ENCODE measurements at regions not wholly inside any gene's neighbourhood (a gene's known extent, or its start where the extent isn't known, plus 50 kb on each side); places are given as distances from the start of the nearest gene placed in this dataset.

DNA sequence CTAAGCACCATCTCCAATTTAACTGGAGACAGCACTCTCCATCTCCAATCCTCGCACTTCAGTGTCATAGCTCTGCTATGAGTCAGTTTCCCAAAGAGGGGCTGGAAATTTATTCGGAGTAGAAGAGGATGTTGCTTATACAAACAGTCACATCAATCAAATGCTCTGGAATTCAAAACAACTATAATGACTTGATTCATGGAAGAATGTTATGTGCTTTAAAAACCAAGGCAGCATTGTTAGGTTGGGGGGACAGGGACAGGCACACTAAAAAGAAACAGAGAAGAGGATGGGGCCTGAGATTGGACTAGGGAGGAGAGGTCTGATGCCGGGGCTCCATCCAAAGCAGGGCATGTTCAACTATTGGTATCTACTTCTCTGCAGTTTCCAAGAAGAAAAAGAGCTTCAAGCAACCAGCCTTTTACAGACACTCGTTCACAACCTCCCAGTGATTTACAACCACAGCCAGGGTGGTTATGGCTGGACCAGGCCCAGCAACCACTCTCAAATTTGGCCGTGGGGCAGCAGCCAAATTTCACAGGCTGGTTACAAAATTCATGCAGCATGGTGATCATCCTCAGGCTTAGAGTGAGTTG, 117.5 kb upstream of the ZNF366 start:
- peak overlapping the region in 3 of 4 donors; percentile 14 to 34 (median 30) for H3K27ac ChIP-seq (replicated peaks in 1 of 4)
- DNase-seq (ENCODE audit: extremely low spot score) = peak; percentile 66
- TF ChIP-seq POLR2AphosphoS5 (IDR thresholded peaks at IDR 0.05) (no peak), POLR2A (IDR thresholded peaks at IDR 0.05; ENCODE audit: low read depth) (no peak)
- TF ChIP-seq, protein P1, sequence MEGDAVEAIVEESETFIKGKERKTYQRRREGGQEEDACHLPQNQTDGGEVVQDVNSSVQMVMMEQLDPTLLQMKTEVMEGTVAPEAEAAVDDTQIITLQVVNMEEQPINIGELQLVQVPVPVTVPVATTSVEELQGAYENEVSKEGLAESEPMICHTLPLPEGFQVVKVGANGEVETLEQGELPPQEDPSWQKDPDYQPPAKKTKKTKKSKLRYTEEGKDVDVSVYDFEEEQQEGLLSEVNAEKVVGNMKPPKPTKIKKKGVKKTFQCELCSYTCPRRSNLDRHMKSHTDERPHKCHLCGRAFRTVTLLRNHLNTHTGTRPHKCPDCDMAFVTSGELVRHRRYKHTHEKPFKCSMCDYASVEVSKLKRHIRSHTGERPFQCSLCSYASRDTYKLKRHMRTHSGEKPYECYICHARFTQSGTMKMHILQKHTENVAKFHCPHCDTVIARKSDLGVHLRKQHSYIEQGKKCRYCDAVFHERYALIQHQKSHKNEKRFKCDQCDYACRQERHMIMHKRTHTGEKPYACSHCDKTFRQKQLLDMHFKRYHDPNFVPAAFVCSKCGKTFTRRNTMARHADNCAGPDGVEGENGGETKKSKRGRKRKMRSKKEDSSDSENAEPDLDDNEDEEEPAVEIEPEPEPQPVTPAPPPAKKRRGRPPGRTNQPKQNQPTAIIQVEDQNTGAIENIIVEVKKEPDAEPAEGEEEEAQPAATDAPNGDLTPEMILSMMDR (IDR thresholded peaks at IDR 0.05) = no peak
- no peaks in the 10 kb centered on the region for H3K27me3 ChIP-seq
- H3K4me1 ChIP-seq = peaks cover 10 to 20% (median 13%) of the 10 kb centered on the region in 4 donors
- no peak overlapping the region for H3K4me3 ChIP-seq
- no peaks in the 10 kb centered on the region for H3K9me3 ChIP-seq
- H3K36me3 ChIP-seq = no peaks in the 10 kb centered on the region
- WGBS = 31% methylated on average over 5 of the region's 5 CpGs
- intact Hi-C loops (cut with DNase I) = no loop called here

DNA sequence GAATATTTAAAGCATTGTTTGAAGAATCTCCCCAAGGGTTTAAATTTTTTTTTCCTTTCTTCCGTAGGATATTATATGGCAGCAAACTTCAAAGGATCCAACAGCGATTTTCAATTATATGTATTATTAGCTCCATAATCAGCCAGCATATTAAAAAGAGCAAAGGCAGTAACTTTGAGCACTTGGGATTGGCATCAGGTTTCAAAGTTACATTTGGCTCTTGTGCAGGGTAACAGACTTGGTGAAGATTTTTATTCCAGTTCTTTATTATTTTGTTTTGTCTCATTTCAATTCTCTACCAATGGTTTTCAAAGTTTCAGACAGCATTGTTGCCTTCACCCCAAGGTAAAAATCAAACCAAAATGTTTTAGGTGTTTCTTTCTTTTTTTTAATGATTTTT, 116.7 kb upstream of the ZNF366 start:
- Histone ChIP-seq H3K27ac (replicated peaks in 1 of 4) (no peak overlapping the region), H3K9me3 (no peaks in the 10 kb centered on the region), H3K27me3 (no peaks in the 10 kb centered on the region), H3K4me1 (peaks cover 10 to 16% (median 13%) of the 10 kb centered on the region in 4 donors), H3K4me3 (no peak overlapping the region), H3K36me3 (no peaks in the 10 kb centered on the region)
- DNase-seq (ENCODE audit: extremely low spot score) = no peak
- intact Hi-C loops (cut with DNase I) = no loop called here
- TF ChIP-seq, protein P1 (IDR thresholded peaks at IDR 0.05) = no peak
- TF ChIP-seq EP300 (IDR thresholded peaks at IDR 0.05) (no peak), POLR2A (IDR thresholded peaks at IDR 0.05; ENCODE audit: low read depth) (no peak), POLR2AphosphoS5 (IDR thresholded peaks at IDR 0.05) (no peak)
- WGBS = 85% methylated on average over 2 of the region's 2 CpGs

DNA sequence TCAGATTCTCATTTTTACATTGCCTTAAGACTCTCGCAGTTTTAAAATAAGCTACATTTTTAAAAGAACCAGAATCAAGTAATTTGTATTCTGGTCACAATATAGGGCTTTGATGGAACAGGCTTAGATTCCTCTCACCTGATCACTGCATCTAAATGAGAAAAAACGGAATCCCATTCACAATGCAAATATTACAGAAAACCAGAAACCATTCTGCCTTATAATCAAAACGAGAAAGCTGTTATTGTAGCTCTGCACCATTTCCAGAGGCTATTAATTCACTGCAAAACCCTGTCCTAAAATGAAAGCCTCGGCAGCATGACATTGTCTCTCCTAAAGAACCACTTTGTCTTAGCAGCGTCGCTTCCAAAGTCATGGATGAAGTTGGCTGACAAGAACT, 116.1 kb upstream of the ZNF366 start:
- no peak for DNase-seq (ENCODE audit: extremely low spot score)
- no peaks in the 10 kb centered on the region for H3K36me3 ChIP-seq
- TF ChIP-seq POLR2A (IDR thresholded peaks at IDR 0.05; ENCODE audit: low read depth) (no peak), EP300 (IDR thresholded peaks at IDR 0.05) (no peak), POLR2AphosphoS5 (IDR thresholded peaks at IDR 0.05) (no peak)
- TF ChIP-seq, protein P1 (IDR thresholded peaks at IDR 0.05) = no peak
- H3K4me1 ChIP-seq = peaks cover 10 to 15% (median 12%) of the 10 kb centered on the region in 4 donors
- H3K9me3 ChIP-seq = no peaks in the 10 kb centered on the region
- WGBS = 89% methylated on average over 6 of the region's 6 CpGs
- no peak overlapping the region for H3K27ac ChIP-seq (replicated peaks in 1 of 4)
- no peaks in the 10 kb centered on the region for H3K27me3 ChIP-seq
- no peak overlapping the region for H3K4me3 ChIP-seq
- intact Hi-C loops (cut with DNase I) = no loop called here

DNA sequence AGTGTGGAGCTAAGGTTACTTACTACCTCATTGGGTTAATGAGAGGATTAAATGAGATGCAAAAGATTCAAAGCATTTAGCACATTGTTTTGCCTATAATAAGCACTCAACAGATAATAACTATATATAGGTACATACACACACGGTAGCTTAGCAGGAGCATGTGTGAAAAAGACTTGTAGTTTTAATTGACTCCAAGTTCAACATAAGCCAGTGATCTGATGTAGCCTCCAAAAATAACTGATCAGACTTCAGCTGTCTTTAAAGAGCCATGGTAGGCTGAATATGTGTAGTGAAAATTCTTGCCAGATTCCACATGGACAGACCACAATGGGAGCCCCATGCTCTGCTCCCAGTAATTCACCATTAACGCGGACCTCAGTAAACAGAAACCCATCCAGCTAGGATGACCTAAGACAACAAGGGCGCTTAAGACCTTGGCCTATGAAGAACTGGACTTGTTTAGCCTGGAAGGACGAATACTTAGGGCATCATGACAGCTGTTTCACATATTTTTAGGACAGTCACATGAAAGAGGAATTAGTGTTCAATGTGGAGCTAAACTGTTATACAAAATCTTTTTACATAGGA, 115.1 kb upstream of the ZNF366 start:
- Histone ChIP-seq H3K4me3 (no peak overlapping the region), H3K27me3 (no peaks in the 10 kb centered on the region), H3K9me3 (no peaks in the 10 kb centered on the region), H3K36me3 (no peaks in the 10 kb centered on the region), H3K4me1 (peaks cover 10 to 15% (median 12%) of the 10 kb centered on the region in 4 donors), H3K27ac (replicated peaks in 1 of 4) (no peak overlapping the region)
- no peak for TF ChIP-seq POLR2A (IDR thresholded peaks at IDR 0.05; ENCODE audit: low read depth)
- no peak for TF ChIP-seq EP300 (IDR thresholded peaks at IDR 0.05)
- no peak for TF ChIP-seq POLR2AphosphoS5 (IDR thresholded peaks at IDR 0.05)
- TF ChIP-seq, protein P1 (IDR thresholded peaks at IDR 0.05) = no peak
- intact Hi-C loops (cut with DNase I) = no loop called here
- DNase-seq (ENCODE audit: extremely low spot score) = no peak
- 70% methylated on average over 5 of the region's 5 CpGs for WGBS

All from esophagus muscularis mucosa (tissue), 4 donors.